ENCODE measurements at regions not wholly inside any gene's neighbourhood (a gene's known extent, or its start where the extent isn't known, plus 50 kb on each side); places are given as distances from the start of the nearest gene placed in this dataset.

GRCh38 chr15:70214276-70214675 lies 116.6 kb upstream of the TLE3 start:
- DNase-seq, result no peak

- DNase-seq, result no peak
These were observed 116.1 kb upstream of the TLE3 start for GRCh38 chr15:70213794-70214193.

GRCh38 chr15:70212963-70213315 lies 115.2 kb upstream of the TLE3 start:
- DNase-seq, result no peak

- no peak for DNase-seq
These were observed 114.7 kb upstream of the TLE3 start for GRCh38 chr15:70212286-70212962.

- DNase-seq, result no peak
These were observed 112.8 kb upstream of the TLE3 start for GRCh38 chr15:70210528-70210927.

GRCh38 chr15:70210076-70210475 lies 112.4 kb upstream of the TLE3 start:
- no peak for DNase-seq

GRCh38 chr15:70209499-70209898 lies 111.8 kb upstream of the TLE3 start:
- DNase-seq, result no peak

- no peak for DNase-seq
These were observed 110.6 kb upstream of the TLE3 start for GRCh38 chr15:70208332-70208731.

- DNase-seq, result no peak
These were observed 109.0 kb upstream of the TLE3 start for GRCh38 chr15:70206668-70207067.

GRCh38 chr15:70204652-70205051 lies 106.9 kb upstream of the TLE3 start:
- DNase-seq, result no peak

GRCh38 chr15:70203981-70204560 lies 106.4 kb upstream of the TLE3 start:
- no peak for DNase-seq

GRCh38 chr15:70202756-70203155 lies 105.0 kb upstream of the TLE3 start:
- no peak for DNase-seq

- no peak for DNase-seq
These were observed 103.7 kb upstream of the TLE3 start for GRCh38 chr15:70201425-70201775.

GRCh38 chr15:70200511-70201424 lies 103.1 kb upstream of the TLE3 start:
- no peak for DNase-seq

- DNase-seq, result no peak
These were observed 102.1 kb upstream of the TLE3 start for GRCh38 chr15:70199540-70200410.

GRCh38 chr15:70199124-70199482 lies 101.4 kb upstream of the TLE3 start:
- DNase-seq, result no peak

- DNase-seq, result no peak
These were observed 100.9 kb upstream of the TLE3 start for GRCh38 chr15:70198441-70199123.

GRCh38 chr15:70197945-70198361 lies 100.2 kb upstream of the TLE3 start:
- DNase-seq, result no peak

- DNase-seq, result no peak
These were observed 99.7 kb upstream of the TLE3 start for GRCh38 chr15:70197318-70197944.

GRCh38 chr15:70196372-70197316 lies 98.9 kb upstream of the TLE3 start:
- peak; percentile 9 to 34 for DNase-seq

Data from stimulated activated CD4-positive, alpha-beta T cell treated with anti-CD3 and anti-CD28 coated beads, Interleukin-4, amount 100 ng/mL, for 4 hours (primary cell).